Body of pancreas (tissue), 4 donors: ENCODE measurements at regions not wholly inside any gene's neighbourhood (a gene's known extent, or its start where the extent isn't known, plus 50 kb on each side); places are given as distances from the start of the nearest gene placed in this dataset.

Source experiments
- POLR2A ChIP-seq, 3 donors: fragments of 450-650 bp; IDR thresholded peaks; one replicate each; pipeline ENCODE4 v1.6.1; 2016; ENCODE audit warnings: antibody characterized with exemption in 3 of 3, mild to moderate bottlenecking in 2 of 3
- TF ChIP-seq, protein P1 (sequence below), 7 experiments: fragments of 450-650 bp in 4 of 7; fragments of 200-600 bp in 3 of 7; sonication (generic) in 3 of 7; IDR thresholded peaks; one replicate each; pipeline ENCODE4 v1.5.1; 2016 to 2019; ENCODE audit warnings: antibody characterized with exemption in 7 of 7

DNA sequence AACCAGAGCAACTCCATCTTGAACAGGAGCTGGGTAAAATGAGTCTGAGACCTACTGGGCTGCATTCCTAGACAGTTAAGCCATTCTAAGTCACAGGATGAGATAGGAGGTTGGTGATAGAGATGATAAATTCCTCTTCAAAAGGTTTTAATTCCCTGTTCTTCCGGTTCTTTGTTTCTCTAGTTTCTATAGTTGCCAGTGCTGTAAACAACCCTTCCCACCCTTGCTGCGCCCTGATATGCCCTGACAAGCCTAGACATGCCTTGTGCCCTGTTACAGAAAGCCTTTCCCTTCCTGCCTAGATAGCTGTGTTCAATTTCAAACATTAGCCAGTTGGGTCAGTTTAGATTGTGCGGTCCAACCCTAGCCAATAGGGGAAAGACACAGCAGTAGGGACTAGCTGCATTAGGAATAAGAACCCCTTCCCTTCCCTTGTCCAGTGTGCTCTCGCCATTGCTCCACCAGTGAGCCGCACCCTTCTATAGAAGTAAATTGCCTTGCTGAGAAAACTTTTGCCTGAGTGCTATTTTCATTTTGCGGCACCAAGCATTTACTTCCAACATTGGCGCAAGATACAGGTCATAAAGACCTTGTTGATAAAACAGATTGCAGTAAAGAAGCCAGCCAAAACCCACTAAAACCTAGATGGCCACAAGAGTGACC, 52.5 kb upstream of the CCN2 start:
- TF ChIP-seq POLR2A (IDR thresholded peaks at IDR 0.05): no peak
- TF ChIP-seq, protein P1, sequence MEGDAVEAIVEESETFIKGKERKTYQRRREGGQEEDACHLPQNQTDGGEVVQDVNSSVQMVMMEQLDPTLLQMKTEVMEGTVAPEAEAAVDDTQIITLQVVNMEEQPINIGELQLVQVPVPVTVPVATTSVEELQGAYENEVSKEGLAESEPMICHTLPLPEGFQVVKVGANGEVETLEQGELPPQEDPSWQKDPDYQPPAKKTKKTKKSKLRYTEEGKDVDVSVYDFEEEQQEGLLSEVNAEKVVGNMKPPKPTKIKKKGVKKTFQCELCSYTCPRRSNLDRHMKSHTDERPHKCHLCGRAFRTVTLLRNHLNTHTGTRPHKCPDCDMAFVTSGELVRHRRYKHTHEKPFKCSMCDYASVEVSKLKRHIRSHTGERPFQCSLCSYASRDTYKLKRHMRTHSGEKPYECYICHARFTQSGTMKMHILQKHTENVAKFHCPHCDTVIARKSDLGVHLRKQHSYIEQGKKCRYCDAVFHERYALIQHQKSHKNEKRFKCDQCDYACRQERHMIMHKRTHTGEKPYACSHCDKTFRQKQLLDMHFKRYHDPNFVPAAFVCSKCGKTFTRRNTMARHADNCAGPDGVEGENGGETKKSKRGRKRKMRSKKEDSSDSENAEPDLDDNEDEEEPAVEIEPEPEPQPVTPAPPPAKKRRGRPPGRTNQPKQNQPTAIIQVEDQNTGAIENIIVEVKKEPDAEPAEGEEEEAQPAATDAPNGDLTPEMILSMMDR (IDR thresholded peaks at IDR 0.05): no peak
